GM12872 (cell line): ENCODE measurements at regions not wholly inside any gene's neighbourhood (a gene's known extent, or its start where the extent isn't known, plus 50 kb on each side); places are given as distances from the start of the nearest gene placed in this dataset.

ENCODE experiments used
- CTCF ChIP-seq: IDR thresholded peaks from 3 replicates; pipeline ENCODE4 v1.5.1; 2011; ENCODE audit warnings: low read depth, mild to moderate bottlenecking, low read length, moderate library complexity; ENCODE audit not compliant: insufficient read depth

- TF ChIP-seq CTCF, result no peak
These were observed 166.6 kb upstream of the GLRA2 start for GRCh38 chrX:14362721-14363120.

- TF ChIP-seq CTCF, result no peak
These were observed 167.9 kb upstream of the GLRA2 start for GRCh38 chrX:14361435-14361834.

GRCh38 chrX:14359727-14360126, 169.6 kb upstream of the GLRA2 start:
- TF ChIP-seq CTCF, result no peak

- no peak for TF ChIP-seq CTCF
These were observed 170.0 kb upstream of the GLRA2 start for GRCh38 chrX:14359316-14359715.

GRCh38 chrX:14357314-14357713, 172.0 kb upstream of the GLRA2 start:
- TF ChIP-seq CTCF, result no peak

- no peak for TF ChIP-seq CTCF
These were observed 172.9 kb upstream of the GLRA2 start for GRCh38 chrX:14356401-14356800.

GRCh38 chrX:14355556-14355955, 173.8 kb upstream of the GLRA2 start:
- TF ChIP-seq CTCF, result no peak

GRCh38 chrX:14354521-14354920, 174.8 kb upstream of the GLRA2 start:
- no peak for TF ChIP-seq CTCF
